Endothelial cell of umbilical vein (primary cell): ENCODE measurements at regions not wholly inside any gene's neighbourhood (a gene's known extent, or its start where the extent isn't known, plus 50 kb on each side); places are given as distances from the start of the nearest gene placed in this dataset.

ENCODE experiments used
- BruUV-seq: library from RNA; stranded (reverse); fragments of 400-500 nt; replicated peaks from 2 replicates; lab custom pipeline; 2021; lab: Mats Ljungman, UMichigan
- CTCF ChIA-PET: fragments of 300-600, 350-600 bp; sonication (Branson Sonifier 250); formaldehyde crosslinking; loops from one replicate; lab custom pipeline; 2021; ENCODE audit warnings: antibody characterized with exemption, inconsistent platforms; lab: Charles Lee
- POLR2A ChIA-PET: fragments of 300-600, 350-600 bp; sonication (Branson Sonifier 250); formaldehyde crosslinking; loops from one replicate; lab custom pipeline; 2021; ENCODE audit warnings: antibody characterized with exemption, inconsistent platforms; lab: Charles Lee
- DNase-seq: peaks from one replicate; pipeline ENCODE4 v3.0.0-alpha.2; 2011; ENCODE audit warnings: low read depth, low spot score
- FAIRE-seq: peaks from 2 replicates; lab custom pipeline; 2011; peaks lifted over from hg19 to GRCh38; lab: Jason Lieb, UNC
- H2AFZ ChIP-seq: 2 replicates; pipeline ENCODE4 v1.6.0; 2012; ENCODE audit warnings: low read depth, low read length, control low read depth, inconsistent platforms
- H3K27ac ChIP-seq: 2 replicates; pipeline ENCODE4 v1.5.1; 2011; ENCODE audit warnings: low read depth, mild to moderate bottlenecking, control low read depth, low read length, moderate library complexity; ENCODE audit not compliant: insufficient read depth
- H3K27me3 ChIP-seq, 2 experiments: 2 replicates each; pipeline versions ENCODE4 v1.6.0 to v1.6.1; 2011; ENCODE audit warnings: low read length in 2 of 2, mixed read lengths in 1 of 2; ENCODE audit not compliant: control insufficient read depth in 2 of 2, insufficient read depth in 2 of 2
- H3K36me3 ChIP-seq, 2 experiments: 2 replicates in 1 of 2; 3 replicates in 1 of 2; pipeline ENCODE4 v1.5.1; 2011; ENCODE audit warnings: low read length in 2 of 2, mild to moderate bottlenecking in 1 of 2, moderate library complexity in 1 of 2; ENCODE audit not compliant: control insufficient read depth in 2 of 2, insufficient read depth in 2 of 2; ENCODE audit errors: extremely low read depth in 1 of 2
- H3K4me1 ChIP-seq: 3 replicates; pipeline ENCODE4 v1.5.1; 2011; ENCODE audit warnings: mild to moderate bottlenecking, low read length; ENCODE audit not compliant: control insufficient read depth, insufficient read depth; ENCODE audit errors: extremely low read depth
- H3K4me2 ChIP-seq: 2 replicates; pipeline ENCODE4 v1.6.1; 2011; ENCODE audit warnings: low read length, control low read depth, mixed read lengths; ENCODE audit not compliant: insufficient read depth
- H3K4me3 ChIP-seq, 3 experiments: fragments of 200-600 bp in 1 of 3; sonication (generic), shearing (Covaris generic) in 1 of 3; replicated peaks in 1 of 3; 2 replicates each; pipeline ENCODE4 v1.5.1; 2011 to 2016; ENCODE audit warnings: control low read depth in 3 of 3, low read length in 3 of 3, mild to moderate bottlenecking in 2 of 3, inconsistent platforms in 1 of 3, low read depth in 1 of 3, moderate library complexity in 1 of 3; ENCODE audit not compliant: insufficient read depth in 1 of 3
- H3K79me2 ChIP-seq: 2 replicates; pipeline ENCODE4 v1.6.0; 2012; ENCODE audit warnings: low read length, inconsistent platforms; ENCODE audit not compliant: control insufficient read depth, insufficient read depth
- H3K9ac ChIP-seq: replicated peaks from 2 replicates; pipeline ENCODE3; 2011; ENCODE audit warnings: low read length, control low read depth; ENCODE audit not compliant: insufficient read depth; ENCODE audit errors: extremely low read depth
- H3K9me1 ChIP-seq: replicated peaks from 3 replicates; pipeline ENCODE4 v1.6.0; 2011; ENCODE audit warnings: mild to moderate bottlenecking, low read length; ENCODE audit not compliant: control insufficient read depth, insufficient read depth; ENCODE audit errors: extremely low read depth
- H3K9me3 ChIP-seq: replicated peaks from 2 replicates; pipeline ENCODE4 v1.5.1; 2012; ENCODE audit warnings: low read length, inconsistent platforms; ENCODE audit not compliant: control insufficient read depth, insufficient read depth
- H4K20me1 ChIP-seq: replicated peaks from 2 replicates; pipeline ENCODE3; 2011; ENCODE audit warnings: mild to moderate bottlenecking, low read length; ENCODE audit not compliant: control insufficient read depth, insufficient read depth; ENCODE audit errors: extremely low read depth
- CTCF ChIP-seq, 2 donors: IDR thresholded peaks; 1 replicate in 1 of 2; 2 replicates in 1 of 2; pipeline ENCODE4 v1.5.1; 2011; ENCODE audit warnings: low read length in 2 of 2, mild to moderate bottlenecking in 2 of 2, moderate library complexity in 2 of 2, control low read depth in 1 of 2, inconsistent platforms in 1 of 2, low read depth in 1 of 2; ENCODE audit not compliant: insufficient read depth in 1 of 2; ENCODE audit errors: extremely low read depth in 1 of 2
- EZH2 ChIP-seq: IDR thresholded peaks from 2 replicates; pipeline ENCODE4 v1.6.1; 2012; ENCODE audit warnings: borderline replicate concordance, low read depth, mild to moderate bottlenecking, moderate library complexity, low read length, inconsistent platforms; ENCODE audit not compliant: severe bottlenecking
- FOS ChIP-seq: IDR thresholded peaks from 2 replicates; pipeline ENCODE4 v1.6.1; 2011; ENCODE audit warnings: mild to moderate bottlenecking, low read length, moderate library complexity, borderline replicate concordance; ENCODE audit not compliant: insufficient read depth
- GATA2 ChIP-seq: IDR thresholded peaks from 2 replicates; pipeline ENCODE4 v1.7.0; 2011; ENCODE audit warnings: low read depth, mild to moderate bottlenecking, moderate library complexity, mixed read lengths, low read length; ENCODE audit not compliant: insufficient read length, insufficient read depth
- JUN ChIP-seq: IDR thresholded peaks from 2 replicates; pipeline ENCODE4 v1.6.1; 2011; ENCODE audit warnings: borderline replicate concordance, low read depth; ENCODE audit not compliant: insufficient read length, insufficient read depth
- MYC ChIP-seq: IDR thresholded peaks from one replicate; pipeline ENCODE4 v1.6.1; 2011; ENCODE audit warnings: mild to moderate bottlenecking, low read depth, low read length
- POLR2A ChIP-seq: IDR thresholded peaks from 2 replicates; pipeline ENCODE4 v1.6.1; 2012; ENCODE audit warnings: low read depth, mild to moderate bottlenecking, control low read depth, low read length
- POLR2AphosphoS5 ChIP-seq: IDR thresholded peaks from 2 replicates; pipeline ENCODE4 v1.6.1; 2012; ENCODE audit warnings: low read depth, mild to moderate bottlenecking, control low read depth, low read length, moderate library complexity; ENCODE audit not compliant: insufficient read depth
- dilution Hi-C: fragments of 300-500 bp; cut with MboI; formaldehyde crosslinking; loops from one replicate; pipeline ENCODE4 v1.15.0; 2019; ENCODE audit warnings: low sequenced_read_pairs; ENCODE audit not compliant: extremely low pct_ligation_motif_present
- intact Hi-C: fragments of 100-400 bp; cut with micrococcal nuclease; formaldehyde crosslinking; loops from one replicate; pipeline ENCODE4 v1.10.0; 2022
- TF ChIP-seq, protein P1 (sequence below): IDR thresholded peaks from 2 replicates; pipeline ENCODE4 v1.6.1; 2011; ENCODE audit not compliant: insufficient read depth, insufficient read length

- POLR2A ChIA-PET, result no interaction called here
- Histone ChIP-seq H3K4me2 (no peak overlapping the region), H3K9me3 (no peaks in the 10 kb centered on the region), H4K20me1 (no peaks in the 10 kb centered on the region), H2AFZ (no peak overlapping the region), H3K9ac (no peak overlapping the region), H3K27ac (no peak overlapping the region), H3K4me3 (no peak overlapping the region), H3K79me2 (no peaks in the 10 kb centered on the region), H3K9me1 (no peaks in the 10 kb centered on the region), H3K4me1 (no peaks in the 10 kb centered on the region), H3K36me3 (no peaks in the 10 kb centered on the region), H3K27me3 (no peaks in the 10 kb centered on the region)
- dilution Hi-C loops (no loop called here), intact Hi-C loops (no loop called here)
- no peak for TF ChIP-seq GATA2
- TF ChIP-seq, protein P1, sequence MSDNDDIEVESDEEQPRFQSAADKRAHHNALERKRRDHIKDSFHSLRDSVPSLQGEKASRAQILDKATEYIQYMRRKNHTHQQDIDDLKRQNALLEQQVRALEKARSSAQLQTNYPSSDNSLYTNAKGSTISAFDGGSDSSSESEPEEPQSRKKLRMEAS, result no peak
- TF ChIP-seq FOS, result no peak
- TF ChIP-seq POLR2AphosphoS5, result no peak
- TF ChIP-seq POLR2A, result no peak
- TF ChIP-seq EZH2, result no peak
- no peak for TF ChIP-seq JUN
- no peak for TF ChIP-seq CTCF (IDR thresholded peaks at IDR 0.05; ENCODE audit: extremely low read depth in 1 of 2, insufficient read depth in 1 of 2, low read depth in 1 of 2, low read length in 2 of 2)
- TF ChIP-seq MYC, result no peak
- no TSS peak for BruUV-seq
- FAIRE-seq (no peak), DNase-seq (no peak)
- CTCF ChIA-PET, result no interaction called here
Measured at GRCh38 chr10:7475939-7476338, 65.1 kb upstream of the SFMBT2 start.
